Renal cortex interstitium (tissue), 11 donors: ENCODE measurements at regions not wholly inside any gene's neighbourhood (a gene's known extent, or its start where the extent isn't known, plus 50 kb on each side); places are given as distances from the start of the nearest gene placed in this dataset.
"Not testable (repeated sequence)": the region's sequence is repeated elsewhere in the genome, so short reads cannot be mapped to it uniquely, and the experiment has no call there.

Experiments used
- DNase-seq, 11 donors: peaks; one replicate each; pipeline ENCODE4 v3.0.0-alpha.2; 2013; ENCODE audit warnings: low read depth in 9 of 11, low spot score in 4 of 11; ENCODE audit errors: extremely low read depth in 1 of 11

- DNase-seq: no peak
Observed at GRCh38 chr11:37504921-37505320, 906.9 kb upstream of the RAG2 start.

GRCh38 chr11:37504060-37504611 lies 906.1 kb upstream of the RAG2 start:
- no peak for DNase-seq

- no peak for DNase-seq
Observed at GRCh38 chr11:37503411-37504059, 905.5 kb upstream of the RAG2 start.

DNA sequence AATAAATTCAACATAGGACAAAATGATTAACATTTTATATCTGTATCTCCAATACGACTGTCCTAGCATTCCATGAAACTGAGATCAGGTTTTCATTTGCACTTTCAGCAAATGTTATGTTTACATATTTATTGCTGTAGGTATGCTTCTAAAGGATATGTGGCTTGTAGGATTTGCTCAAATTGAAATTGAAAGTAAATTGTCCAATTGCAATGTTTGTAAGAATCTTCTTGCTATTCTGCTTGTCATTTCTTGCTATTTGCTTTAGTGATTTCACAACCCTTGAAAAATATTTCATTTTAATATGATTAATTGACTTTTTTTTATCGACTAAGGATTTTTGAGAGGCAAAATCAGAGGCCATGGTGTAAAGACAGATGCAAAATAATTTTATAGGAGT lies 904.2 kb upstream of the RAG2 start:
- DNase-seq: no peak

GRCh38 chr11:37500425-37500824 lies 902.4 kb upstream of the RAG2 start:
- no peak for DNase-seq

- DNase-seq: no peak
Observed at GRCh38 chr11:37497326-37497725, 899.3 kb upstream of the RAG2 start.

DNA sequence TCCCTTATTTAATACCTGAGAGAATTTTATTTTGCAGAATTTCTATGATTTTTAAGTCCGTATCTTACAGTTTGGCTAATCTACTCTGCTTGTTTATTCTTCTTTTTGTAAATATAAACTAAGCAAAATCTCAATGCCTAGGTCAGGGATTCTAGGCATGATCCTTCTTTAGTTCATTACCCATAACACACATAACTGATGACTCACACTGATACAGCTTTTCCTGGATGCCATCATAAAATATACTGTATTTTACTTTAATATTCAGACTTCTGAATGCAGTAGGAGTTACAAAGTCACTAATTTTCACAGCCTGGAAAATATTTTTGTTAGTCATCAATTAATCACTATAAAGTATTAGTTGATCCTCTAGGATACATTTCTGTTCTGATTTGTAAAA lies 898.2 kb upstream of the RAG2 start:
- no peak for DNase-seq

GRCh38 chr11:37484298-37484697 lies 886.3 kb upstream of the RAG2 start:
- DNase-seq: no peak

DNA sequence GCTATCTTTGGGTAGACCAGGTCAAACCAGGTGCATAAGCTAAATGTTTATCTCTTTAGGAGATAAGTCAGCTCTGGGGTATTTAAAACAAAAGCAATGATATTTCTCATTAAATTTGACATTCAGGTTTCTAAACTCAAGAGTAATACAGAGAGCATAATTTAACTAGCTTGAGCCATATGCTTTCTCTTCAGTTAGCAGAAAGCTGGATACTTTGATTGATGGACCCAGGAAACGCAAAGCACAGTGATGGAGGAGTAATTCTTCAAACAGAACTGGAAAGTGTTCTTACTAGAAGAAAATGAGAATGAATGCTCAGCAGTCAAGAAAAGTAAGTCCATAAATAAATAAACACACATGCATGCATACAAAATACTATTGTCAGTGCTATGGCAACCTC lies 885.7 kb upstream of the RAG2 start:
- DNase-seq: no peak

GRCh38 chr11:37474889-37475288 lies 876.9 kb upstream of the RAG2 start:
- no peak for DNase-seq

DNA sequence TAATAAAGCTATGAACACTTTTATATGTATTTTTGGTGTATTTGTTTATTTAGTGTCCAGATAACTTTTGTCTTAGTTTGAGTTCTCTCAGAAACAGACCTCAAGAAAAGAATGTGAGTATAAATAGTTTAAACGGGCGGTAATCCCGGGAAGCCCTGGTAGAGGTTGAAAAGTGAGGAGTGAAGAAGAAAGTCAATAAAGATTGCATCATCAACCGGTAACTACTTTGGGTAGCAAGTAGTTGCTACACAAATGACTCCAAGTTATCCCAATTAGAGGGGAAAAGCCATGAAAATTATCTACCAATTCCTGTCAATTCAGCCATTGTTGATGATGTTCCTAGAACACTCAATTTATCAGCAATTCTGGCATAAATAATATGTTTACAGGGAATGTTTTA lies 870.3 kb upstream of the RAG2 start:
- no peak for DNase-seq

- DNase-seq: no peak
Observed at GRCh38 chr11:37465221-37465620, 867.2 kb upstream of the RAG2 start.

DNA sequence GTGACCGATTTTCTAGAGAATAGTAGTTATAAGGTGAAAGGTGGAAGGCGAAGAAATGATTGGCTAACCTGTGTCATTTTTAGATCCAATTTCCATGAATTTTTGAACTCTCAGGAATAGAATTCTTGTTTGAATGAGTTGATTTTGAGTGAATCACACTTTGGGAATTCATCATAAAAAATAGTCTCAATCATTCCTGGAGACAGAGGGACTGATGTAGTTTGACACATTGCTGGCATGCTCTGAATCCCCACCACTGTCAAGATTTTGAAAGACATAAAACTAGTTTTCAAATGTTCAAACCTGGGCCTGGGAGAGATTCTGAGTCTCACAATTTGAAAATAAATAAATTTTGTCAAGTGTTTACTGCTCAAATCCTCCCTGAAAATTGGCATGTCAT lies 861.4 kb upstream of the RAG2 start:
- DNase-seq: no peak

- DNase-seq: no peak
Observed at GRCh38 chr11:37456746-37457145, 858.7 kb upstream of the RAG2 start.

DNA sequence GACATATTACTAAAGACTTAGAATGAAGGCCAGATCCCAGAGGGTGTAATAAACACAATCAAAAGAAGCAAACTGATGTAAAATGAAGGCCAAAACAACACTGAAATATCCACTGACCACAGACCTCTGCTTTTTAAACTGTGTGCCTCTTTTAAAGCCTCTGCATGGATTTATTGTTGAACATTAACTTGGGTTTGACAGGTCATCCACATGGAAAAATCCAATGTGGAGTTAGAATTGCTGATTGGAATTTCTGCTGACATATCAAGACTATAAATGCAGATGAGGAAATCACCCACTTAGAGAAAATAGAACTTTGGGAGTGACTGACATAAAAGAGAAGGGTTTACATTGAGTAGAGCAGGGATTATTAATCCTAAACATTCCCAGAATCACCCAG lies 853.9 kb upstream of the RAG2 start:
- peak in 3 of 11 donors; percentile 1 to 27 (median 1) for DNase-seq

DNA sequence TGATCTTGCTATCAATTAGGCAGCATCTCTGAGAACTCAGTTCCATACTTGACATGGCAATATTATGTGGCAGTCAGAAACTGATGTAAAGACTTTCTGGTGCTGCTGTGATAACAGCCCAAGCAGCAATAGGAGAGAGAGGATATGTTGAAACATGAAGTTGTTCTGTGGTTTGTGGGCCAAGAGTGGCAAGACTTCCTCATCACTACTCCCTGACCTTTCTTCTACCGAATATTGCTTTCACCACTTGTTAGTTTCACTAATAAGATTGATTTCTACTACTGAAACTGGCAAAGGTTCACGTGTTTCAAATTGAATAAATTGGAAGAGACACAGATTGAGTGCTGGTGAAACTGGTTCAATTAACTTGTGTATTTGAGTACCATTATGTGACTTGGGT lies 852.6 kb upstream of the RAG2 start:
- DNase-seq: no peak

- peak in 9 of 11 donors; percentile 17 to 43 (median 26) for DNase-seq
Observed at GRCh38 chr11:37449146-37449545, 851.1 kb upstream of the RAG2 start.

DNA sequence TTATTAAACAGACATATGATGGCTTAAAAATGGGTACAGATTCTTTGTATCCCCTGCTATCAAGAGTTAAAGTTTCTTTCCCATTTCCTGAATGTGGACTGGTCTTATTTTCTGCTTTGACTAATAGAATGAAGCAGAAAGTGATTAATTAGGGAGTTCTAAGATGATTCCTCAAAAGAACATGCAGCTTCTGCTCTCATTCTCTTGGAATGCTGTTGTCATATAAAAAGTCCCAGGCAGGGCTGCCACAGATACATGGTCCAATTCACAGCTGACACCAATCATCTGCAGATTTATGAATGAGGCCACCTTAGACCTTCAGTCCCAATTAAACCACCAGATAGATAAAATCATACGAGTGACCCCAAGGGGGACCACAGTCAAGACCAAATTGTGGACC lies 844.5 kb upstream of the RAG2 start:
- DNase-seq: no peak

- DNase-seq: not testable (repeated sequence)
Observed at GRCh38 chr11:37431633-37432230, 833.7 kb upstream of the RAG2 start.

DNA sequence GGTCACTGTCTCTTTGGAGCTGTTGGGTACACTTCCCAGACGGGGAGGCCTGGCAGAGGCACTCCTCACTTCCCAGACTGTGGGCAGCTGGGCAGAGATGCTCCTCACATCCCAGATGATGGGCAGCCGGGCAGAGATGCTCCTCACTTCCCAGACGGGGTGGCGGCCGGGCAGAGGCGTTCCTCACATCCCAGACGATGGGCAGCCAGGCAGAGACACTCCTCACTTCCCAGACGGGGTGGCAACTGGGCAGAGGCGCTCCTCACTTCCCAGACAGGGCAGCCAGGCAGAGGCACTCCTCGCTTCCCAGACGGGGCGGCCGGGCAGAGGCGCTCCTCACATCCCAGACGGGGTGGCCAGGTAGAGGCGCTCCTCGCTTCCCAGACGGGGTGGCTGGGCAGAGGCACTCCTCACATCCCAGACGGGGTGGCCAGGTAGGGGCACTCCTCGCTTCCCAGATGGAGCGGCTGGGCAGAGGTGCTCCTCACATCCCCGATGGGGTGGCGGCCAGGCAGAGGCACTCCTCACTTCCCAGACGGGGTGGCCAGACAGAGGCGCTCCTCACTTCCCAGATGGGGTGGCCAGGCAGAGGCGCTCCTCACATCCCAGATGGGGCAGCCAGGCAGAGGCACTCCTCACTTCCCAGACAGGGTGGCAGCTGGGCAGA lies 833.1 kb upstream of the RAG2 start:
- DNase-seq: not testable (repeated sequence)
